HepG2 (cell line): ENCODE measurements at regions not wholly inside any gene's neighbourhood (a gene's known extent, or its start where the extent isn't known, plus 50 kb on each side); places are given as distances from the start of the nearest gene placed in this dataset.
A peak's percentile ranks its signal among the peaks of the same experiment; 100 is the strongest.

Experiments used
- ATAC-seq: fragments of 200-7000 bp; cut with Tn5 transposase; 3 replicates; pipeline ENCODE4 v1.9.1; 2020; ENCODE audit warnings: mild to moderate bottlenecking, moderate library complexity
- BruUV-seq: library from RNA; stranded (reverse); fragments of 400-500 nt; replicated peaks from 2 replicates; lab custom pipeline; 2021; lab: Mats Ljungman, UMichigan
- CTCF ChIA-PET: fragments of 300-600 bp; formaldehyde crosslinking; extraction: SDS; loops from one replicate; lab custom pipeline; 2021; ENCODE audit warnings: low total read pairs, inconsistent platforms, low intra/inter-chr PET ratio; lab: Yijun Ruan, JAX
- POLR2A ChIA-PET: fragments of 350-600 bp; sonication (Branson Sonifier 250); formaldehyde crosslinking; loops from one replicate; lab custom pipeline; 2020; ENCODE audit warnings: antibody characterized with exemption, inconsistent platforms; lab: Yijun Ruan, JAX
- DNase-seq: peaks from one replicate; pipeline ENCODE4 v3.0.0-alpha.2; 2015; ENCODE audit warnings: low spot score
- FAIRE-seq: peaks from 3 replicates; lab custom pipeline; 2011; peaks lifted over from hg19 to GRCh38; lab: Jason Lieb, UNC
- H2AFZ ChIP-seq: one replicate; pipeline ENCODE4 v1.6.1; 2011; ENCODE audit warnings: low read length, inconsistent platforms
- H3K27ac ChIP-seq: fragments of 300-600 bp; 3 replicates; pipeline ENCODE4 v1.8.0; 2011; ENCODE audit warnings: mixed run types, mild to moderate bottlenecking, mixed read lengths, low read length, inconsistent platforms; ENCODE audit not compliant: insufficient read depth; ENCODE audit errors: extremely low read length
- H3K27me3 ChIP-seq, 2 experiments: fragments of 200-600 bp in 1 of 2; 2 replicates in 1 of 2; 3 replicates in 1 of 2; pipeline versions ENCODE4 v1.6.0 to v1.8.0; 2011; ENCODE audit warnings: low read length in 2 of 2, mild to moderate bottlenecking in 2 of 2, moderate library complexity in 2 of 2, inconsistent platforms in 1 of 2; ENCODE audit not compliant: insufficient read depth in 2 of 2, control insufficient read depth in 1 of 2
- H3K36me3 ChIP-seq, 2 experiments: fragments of 200-600 bp in 1 of 2; replicated peaks in 1 of 2; 2 replicates in 1 of 2; 3 replicates in 1 of 2; pipeline versions ENCODE4 v1.5.1 to v1.8.0; 2011; ENCODE audit warnings: low read length in 2 of 2, inconsistent platforms in 1 of 2; ENCODE audit not compliant: insufficient read depth in 2 of 2, control insufficient read depth in 1 of 2
- H3K4me1 ChIP-seq: 2 replicates; pipeline ENCODE4 v1.5.1; 2012; ENCODE audit warnings: low read length, inconsistent platforms; ENCODE audit not compliant: insufficient read depth
- H3K4me2 ChIP-seq: 2 replicates; pipeline ENCODE4 v1.6.0; 2011; ENCODE audit warnings: low read depth, low read length, inconsistent platforms
- H3K4me3 ChIP-seq, 3 experiments: fragments of 200-600 bp in 1 of 3; sonication (generic), shearing (Covaris generic) in 1 of 3; replicated peaks in 1 of 3; 2 replicates each; pipeline ENCODE4 v1.5.1; 2011 to 2016; ENCODE audit warnings: low read length in 3 of 3, inconsistent platforms in 2 of 3, low read depth in 2 of 3, mild to moderate bottlenecking in 2 of 3, control low read depth in 1 of 3, mixed read lengths in 1 of 3; ENCODE audit not compliant: insufficient read depth in 1 of 3
- H3K79me2 ChIP-seq: one replicate; pipeline ENCODE4 v1.6.1; 2011; ENCODE audit warnings: low read length, inconsistent platforms; ENCODE audit not compliant: insufficient read depth
- H3K9ac ChIP-seq: 2 replicates; pipeline ENCODE4 v1.6.0; 2011; ENCODE audit warnings: mild to moderate bottlenecking, low read depth, low read length, inconsistent platforms; ENCODE audit not compliant: insufficient read depth
- H3K9me3 ChIP-seq: 2 replicates; pipeline ENCODE4 v1.5.1; 2012; ENCODE audit warnings: mild to moderate bottlenecking, low read length
- H4K20me1 ChIP-seq: 2 replicates; pipeline ENCODE4 v1.6.0; 2011; ENCODE audit warnings: inconsistent platforms, mild to moderate bottlenecking, low read length, moderate library complexity; ENCODE audit not compliant: insufficient read depth
- FOSL2 ChIP-seq: sonication (generic); formaldehyde crosslinking; IDR thresholded peaks from 2 replicates; pipeline ENCODE4 v1.4.0; 2020; ENCODE audit warnings: missing genetic modification reagents
- HNF4A ChIP-seq: sonication (generic); formaldehyde crosslinking; IDR thresholded peaks from 2 replicates; pipeline ENCODE4 v1.4.0; 2020; ENCODE audit warnings: missing genetic modification reagents
- PHF21A ChIP-seq: sonication (generic); formaldehyde crosslinking; IDR thresholded peaks from 2 replicates; pipeline ENCODE4 v1.5.0; 2020; ENCODE audit warnings: mild to moderate bottlenecking, missing genetic modification reagents
- PITX1 ChIP-seq: sonication (generic); formaldehyde crosslinking; IDR thresholded peaks from 2 replicates; pipeline ENCODE4 v1.5.1; 2020; ENCODE audit warnings: mild to moderate bottlenecking, missing genetic modification reagents
- TBX3 ChIP-seq: fragments of 450-650 bp; IDR thresholded peaks from 2 replicates; pipeline ENCODE4 v1.6.1; 2017; ENCODE audit warnings: antibody characterized with exemption, mild to moderate bottlenecking, inconsistent platforms, borderline replicate concordance
- ZC3H4 ChIP-seq: sonication (generic); formaldehyde crosslinking; IDR thresholded peaks from 2 replicates; pipeline ENCODE4 v1.4.0; 2020; ENCODE audit warnings: missing genetic modification reagents, borderline replicate concordance
- ZNF20 ChIP-seq: sonication (generic); formaldehyde crosslinking; IDR thresholded peaks from 2 replicates; pipeline ENCODE4 v1.4.0; 2020; ENCODE audit warnings: mild to moderate bottlenecking, moderate library complexity, missing genetic modification reagents
- ZNF496 ChIP-seq: sonication (generic); formaldehyde crosslinking; IDR thresholded peaks from 2 replicates; pipeline ENCODE4 v1.8.1; 2023; ENCODE audit warnings: mild to moderate bottlenecking, moderate library complexity, missing genetic modification reagents; ENCODE audit not compliant: insufficient replicate concordance
- ZNF7 ChIP-seq: IDR thresholded peaks from 2 replicates; pipeline ENCODE4 v1.6.1; 2016; ENCODE audit warnings: missing biosample characterization, missing genetic modification reagents
- WGBS: methylation state at CpG from one replicate; pipeline ENCODE4 v1.1.6; 2017; ENCODE audit warnings: low lambda C conversion rate; 5-methylcytosine and 5-hydroxymethylcytosine counted together
- in situ Hi-C: cut with HindIII; loops from 2 replicates; pipeline ENCODE4 v1.10.0; 2017; ENCODE audit warnings: low pct_unique_long_range_greater_than_20kb; ENCODE audit not compliant: extremely low pct_ligation_motif_present
- intact Hi-C: fragments of 100-400 bp; cut with micrococcal nuclease; formaldehyde crosslinking; loops from one replicate; pipeline ENCODE4 v1.10.0; 2022; ENCODE audit not compliant: unreplicated experiment
- TF ChIP-seq, protein P1 (sequence below): sonication (generic); formaldehyde crosslinking; IDR thresholded peaks from 2 replicates; pipeline ENCODE4 v1.8.0; 2022; ENCODE audit warnings: mild to moderate bottlenecking, missing genetic modification reagents; ENCODE audit not compliant: insufficient replicate concordance
- TF ChIP-seq, protein P2 (sequence below): sonication (generic); formaldehyde crosslinking; IDR thresholded peaks from 2 replicates; pipeline ENCODE4 v1.4.0; 2020; ENCODE audit warnings: missing genetic modification reagents, borderline replicate concordance
- TF ChIP-seq, protein P3 (sequence below): sonication (generic); formaldehyde crosslinking; IDR thresholded peaks from 2 replicates; pipeline ENCODE4 v1.4.0; 2020; ENCODE audit warnings: mild to moderate bottlenecking, missing genetic modification reagents, borderline replicate concordance
- TF ChIP-seq, protein P4 (sequence below): sonication (generic); formaldehyde crosslinking; IDR thresholded peaks from 2 replicates; pipeline ENCODE4 v1.8.0; 2022; ENCODE audit warnings: missing genetic modification reagents, mild to moderate bottlenecking, inconsistent platforms, borderline replicate concordance

DNA sequence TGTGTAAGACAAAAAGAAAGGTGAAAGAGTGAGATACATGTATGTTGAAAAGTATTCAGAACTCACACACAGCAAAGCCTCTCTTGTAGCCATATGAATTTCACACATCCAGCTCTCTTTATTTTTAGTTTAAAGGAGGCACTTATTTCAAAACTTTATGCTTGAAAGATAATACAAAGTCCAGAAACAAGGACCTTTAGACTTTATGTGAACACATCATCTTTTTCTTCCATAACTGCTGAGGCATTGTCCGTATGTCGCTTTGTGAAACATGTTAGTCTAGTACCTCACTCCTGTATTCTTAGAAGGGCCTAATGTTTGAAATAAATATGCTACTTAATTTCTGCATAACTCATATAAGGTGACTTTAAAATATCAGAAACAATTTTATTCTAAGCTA, 763.4 kb downstream of the GBE1 start:
- FAIRE-seq (no peak), ATAC-seq (peak; percentile 45), DNase-seq (no peak)
- no peaks in the 10 kb centered on the region for H3K79me2 ChIP-seq
- no peaks in the 10 kb centered on the region for H4K20me1 ChIP-seq
- 0 out of 2 replicates have a peak, but pooled peaks have one; percentile 9 for TF ChIP-seq HNF4A (CRISPR knock-in tag)
- TF ChIP-seq, protein P1, sequence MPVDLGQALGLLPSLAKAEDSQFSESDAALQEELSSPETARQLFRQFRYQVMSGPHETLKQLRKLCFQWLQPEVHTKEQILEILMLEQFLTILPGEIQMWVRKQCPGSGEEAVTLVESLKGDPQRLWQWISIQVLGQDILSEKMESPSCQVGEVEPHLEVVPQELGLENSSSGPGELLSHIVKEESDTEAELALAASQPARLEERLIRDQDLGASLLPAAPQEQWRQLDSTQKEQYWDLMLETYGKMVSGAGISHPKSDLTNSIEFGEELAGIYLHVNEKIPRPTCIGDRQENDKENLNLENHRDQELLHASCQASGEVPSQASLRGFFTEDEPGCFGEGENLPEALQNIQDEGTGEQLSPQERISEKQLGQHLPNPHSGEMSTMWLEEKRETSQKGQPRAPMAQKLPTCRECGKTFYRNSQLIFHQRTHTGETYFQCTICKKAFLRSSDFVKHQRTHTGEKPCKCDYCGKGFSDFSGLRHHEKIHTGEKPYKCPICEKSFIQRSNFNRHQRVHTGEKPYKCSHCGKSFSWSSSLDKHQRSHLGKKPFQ (CRISPR knock-in tag) = no peak
- H3K9me3 ChIP-seq = no peaks in the 10 kb centered on the region
- WGBS = 5% methylated on average over 2 of the region's 2 CpGs
- in situ Hi-C loops = no loop called here
- ChIA-PET CTCF (no interaction called here), POLR2A (no interaction called here)
- no peaks in the 10 kb centered on the region; a peak in 1 of 5 replicates for H3K27me3 ChIP-seq
- H3K36me3 ChIP-seq = no peaks in the 10 kb centered on the region
- 0 out of 2 replicates have a peak overlapping the region, but pooled peaks have one; percentile 16 for H3K4me2 ChIP-seq
- H2AFZ ChIP-seq = no peak overlapping the region
- intact Hi-C loops = no loop called here
- H3K4me3 ChIP-seq = no peak overlapping the region
- no TSS peak for BruUV-seq
- no peak overlapping the region for H3K27ac ChIP-seq
- H3K4me1 ChIP-seq = peaks cover 29% of the 10 kb centered on the region
- no peak overlapping the region for H3K9ac ChIP-seq

DNA sequence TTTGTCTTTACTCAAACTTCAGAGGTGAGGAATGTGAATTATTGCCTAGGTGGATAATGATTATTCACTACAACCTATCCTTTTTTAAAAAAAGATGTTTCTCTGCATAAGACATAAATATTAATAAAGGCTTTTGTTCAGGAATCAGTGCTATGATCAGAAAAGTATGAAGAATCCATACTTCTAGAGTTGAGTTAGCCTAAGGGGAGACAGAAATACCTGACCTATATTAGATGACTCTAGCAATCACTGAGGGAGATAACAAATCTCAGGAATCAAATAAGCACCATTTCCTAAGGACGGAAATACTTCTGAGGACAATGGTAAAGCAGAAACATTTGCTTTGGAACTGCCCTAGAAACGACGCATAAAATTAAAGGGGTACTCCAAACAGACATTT, 763.8 kb downstream of the GBE1 start:
- Histone ChIP-seq H3K9ac (no peak overlapping the region), H2AFZ (no peak overlapping the region), H3K79me2 (no peaks in the 10 kb centered on the region), H3K36me3 (no peaks in the 10 kb centered on the region), H3K27me3 (no peaks in the 10 kb centered on the region; a peak in 1 of 5 replicates), H3K4me3 (no peak overlapping the region), H4K20me1 (no peaks in the 10 kb centered on the region), H3K4me1 (peaks cover 33% of the 10 kb centered on the region), H3K9me3 (no peaks in the 10 kb centered on the region), H3K4me2 (0 out of 2 replicates have a peak overlapping the region, but pooled peaks have one; percentile 16), H3K27ac (no peak overlapping the region)
- FAIRE-seq (peak; percentile 15), ATAC-seq (peak; percentile 58), DNase-seq (no peak)
- ChIA-PET POLR2A (no interaction called here), CTCF (no interaction called here)
- intact Hi-C loops (no loop called here), in situ Hi-C loops (no loop called here)
- WGBS = 3% methylated on average over 3 of the region's 3 CpGs
- no TSS peak for BruUV-seq
- TF ChIP-seq PITX1 (CRISPR knock-in tag) (no peak), FOSL2 (CRISPR knock-in tag) (no peak), ZNF20 (CRISPR knock-in tag) (no peak), ZC3H4 (no peak), ZNF496 (no peak), ZNF7 (CRISPR knock-in tag) (no peak), TBX3 (no peak), PHF21A (CRISPR knock-in tag) (no peak)
- TF ChIP-seq, protein P2, sequence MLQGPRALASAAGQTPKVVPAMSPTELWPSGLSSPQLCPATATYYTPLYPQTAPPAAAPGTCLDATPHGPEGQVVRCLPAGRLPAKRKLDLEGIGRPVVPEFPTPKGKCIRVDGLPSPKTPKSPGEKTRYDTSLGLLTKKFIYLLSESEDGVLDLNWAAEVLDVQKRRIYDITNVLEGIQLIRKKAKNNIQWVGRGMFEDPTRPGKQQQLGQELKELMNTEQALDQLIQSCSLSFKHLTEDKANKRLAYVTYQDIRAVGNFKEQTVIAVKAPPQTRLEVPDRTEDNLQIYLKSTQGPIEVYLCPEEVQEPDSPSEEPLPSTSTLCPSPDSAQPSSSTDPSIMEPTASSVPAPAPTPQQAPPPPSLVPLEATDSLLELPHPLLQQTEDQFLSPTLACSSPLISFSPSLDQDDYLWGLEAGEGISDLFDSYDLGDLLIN (CRISPR knock-in tag) = no peak
- TF ChIP-seq, protein P3, sequence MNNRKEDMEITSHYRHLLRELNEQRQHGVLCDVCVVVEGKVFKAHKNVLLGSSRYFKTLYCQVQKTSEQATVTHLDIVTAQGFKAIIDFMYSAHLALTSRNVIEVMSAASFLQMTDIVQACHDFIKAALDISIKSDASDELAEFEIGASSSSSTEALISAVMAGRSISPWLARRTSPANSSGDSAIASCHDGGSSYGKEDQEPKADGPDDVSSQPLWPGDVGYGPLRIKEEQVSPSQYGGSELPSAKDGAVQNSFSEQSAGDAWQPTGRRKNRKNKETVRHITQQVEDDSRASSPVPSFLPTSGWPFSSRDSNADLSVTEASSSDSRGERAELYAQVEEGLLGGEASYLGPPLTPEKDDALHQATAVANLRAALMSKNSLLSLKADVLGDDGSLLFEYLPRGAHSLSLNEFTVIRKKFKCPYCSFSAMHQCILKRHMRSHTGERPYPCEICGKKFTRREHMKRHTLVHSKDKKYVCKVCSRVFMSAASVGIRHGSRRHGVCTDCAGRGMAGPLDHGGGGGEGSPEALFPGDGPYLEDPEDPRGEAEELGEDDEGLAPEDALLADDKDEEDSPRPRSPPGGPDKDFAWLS = no peak
- TF ChIP-seq, protein P4, sequence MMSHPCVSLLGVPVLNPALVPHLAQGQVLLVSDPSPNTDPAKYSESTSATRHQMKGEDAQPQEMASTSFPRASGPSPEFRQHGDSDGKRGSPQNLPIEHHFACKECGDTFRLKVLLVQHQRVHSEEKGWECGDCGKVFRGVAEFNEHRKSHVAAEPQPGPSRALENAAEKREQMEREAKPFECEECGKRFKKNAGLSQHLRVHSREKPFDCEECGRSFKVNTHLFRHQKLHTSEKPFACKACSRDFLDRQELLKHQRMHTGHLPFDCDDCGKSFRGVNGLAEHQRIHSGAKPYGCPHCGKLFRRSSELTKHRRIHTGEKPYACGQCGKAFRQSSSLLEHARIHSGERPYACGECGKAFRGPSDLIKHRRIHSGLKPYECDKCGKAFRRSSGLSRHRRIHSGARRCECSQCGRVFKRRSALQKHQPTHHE = no peak
